DND-41 (cell line): ENCODE measurements at regions not wholly inside any gene's neighbourhood (a gene's known extent, or its start where the extent isn't known, plus 50 kb on each side); places are given as distances from the start of the nearest gene placed in this dataset.
"Not testable (repeated sequence)": the region's sequence is repeated elsewhere in the genome, so short reads cannot be mapped to it uniquely, and the experiment has no call there.

ENCODE experiments used
- ATAC-seq: fragments of 200-7000 bp; cut with Tn5 transposase; 3 replicates; pipeline ENCODE4 v1.9.1; 2021; ENCODE audit warnings: low read depth; ENCODE audit not compliant: insufficient read depth
- DNase-seq: peaks from one replicate; pipeline ENCODE4 v3.0.0-alpha.2; 2020
- H2AFZ ChIP-seq: 2 replicates; pipeline ENCODE4 v1.6.0; 2012; ENCODE audit warnings: low read depth, low read length
- H3K27ac ChIP-seq: 2 replicates; pipeline ENCODE4 v1.5.1; 2012; ENCODE audit warnings: low read length, inconsistent platforms
- H3K27me3 ChIP-seq: fragments of 200-600 bp; sonication (generic); 2 replicates; pipeline ENCODE4 v1.6.0; 2012; ENCODE audit warnings: low read length, mild to moderate bottlenecking, inconsistent platforms; ENCODE audit not compliant: insufficient read depth, poor library complexity
- H3K36me3 ChIP-seq: 2 replicates; pipeline ENCODE4 v1.5.1; 2012; ENCODE audit warnings: low read length, inconsistent platforms; ENCODE audit not compliant: insufficient read depth
- H3K4me1 ChIP-seq: 2 replicates; pipeline ENCODE4 v1.5.1; 2012; ENCODE audit warnings: mild to moderate bottlenecking, low read length; ENCODE audit not compliant: insufficient read depth
- H3K4me2 ChIP-seq: 2 replicates; pipeline ENCODE4 v1.6.0; 2012; ENCODE audit warnings: mild to moderate bottlenecking, moderate library complexity, low read length, inconsistent platforms; ENCODE audit not compliant: insufficient read depth
- H3K4me3 ChIP-seq, 2 experiments: fragments of 200-600 bp in 1 of 2; shearing (Covaris generic) in 1 of 2; 2 replicates each; pipeline ENCODE4 v1.5.1; 2012 to 2016; ENCODE audit warnings: inconsistent platforms in 2 of 2, low read length in 2 of 2, mild to moderate bottlenecking in 2 of 2, low read depth in 1 of 2, moderate library complexity in 1 of 2
- H3K79me2 ChIP-seq: 2 replicates; pipeline ENCODE4 v1.6.0; 2012; ENCODE audit warnings: low read length, inconsistent platforms; ENCODE audit not compliant: insufficient read depth
- H3K9ac ChIP-seq: 2 replicates; pipeline ENCODE4 v1.6.0; 2012; ENCODE audit warnings: low read depth, mild to moderate bottlenecking, inconsistent platforms, low read length, moderate library complexity
- H3K9me3 ChIP-seq: 2 replicates; pipeline ENCODE4 v1.5.1; 2012; ENCODE audit warnings: low read length, moderate library complexity, mild to moderate bottlenecking, inconsistent platforms; ENCODE audit not compliant: insufficient read depth, severe bottlenecking
- H4K20me1 ChIP-seq: 2 replicates; pipeline ENCODE4 v1.6.0; 2012; ENCODE audit warnings: low read length; ENCODE audit not compliant: insufficient read depth
- CTCF ChIP-seq: IDR thresholded peaks from 2 replicates; pipeline ENCODE4 v1.5.1; 2012; ENCODE audit warnings: borderline replicate concordance, low read length, moderate library complexity, mild to moderate bottlenecking; ENCODE audit not compliant: poor library complexity, severe bottlenecking; ENCODE audit errors: extremely low read depth
- EZH2 ChIP-seq: IDR thresholded peaks from 3 replicates; pipeline ENCODE4 v1.6.1; 2012; ENCODE audit warnings: borderline replicate concordance, low read depth, mild to moderate bottlenecking, moderate library complexity, low read length, inconsistent platforms; ENCODE audit not compliant: severe bottlenecking

- DNase-seq (peak; percentile 24), ATAC-seq (peak; percentile 42; the same call in 1 of the 3 replicates)
- H3K27me3 ChIP-seq = no peaks in the 10 kb centered on the region
- H3K4me1 ChIP-seq = no peaks in the 10 kb centered on the region
- no peak for TF ChIP-seq CTCF
- no peak for TF ChIP-seq EZH2
- no peak overlapping the region for H3K4me2 ChIP-seq
- no peak overlapping the region for H3K27ac ChIP-seq
- H3K79me2 ChIP-seq = no peaks in the 10 kb centered on the region
- no peak overlapping the region for H2AFZ ChIP-seq
- no peaks in the 10 kb centered on the region for H3K9me3 ChIP-seq
- no peaks in the 10 kb centered on the region for H3K36me3 ChIP-seq
- no peak overlapping the region for H3K4me3 ChIP-seq
- H4K20me1 ChIP-seq = peaks cover 7% of the 10 kb centered on the region; the same call in 1 of the 2 replicates
- H3K9ac ChIP-seq = no peak overlapping the region
Observed at GRCh38 chr12:131387281-131388163, 323.4 kb upstream of the SFSWAP start.

- H3K27me3 ChIP-seq, H3K4me2 ChIP-seq: not testable (repeated sequence)
Observed at GRCh38 chr12:131388164-131389053, 322.5 kb upstream of the SFSWAP start.

GRCh38 chr12:131389054-131390013 lies 321.6 kb upstream of the SFSWAP start:
- Histone ChIP-seq H4K20me1 (peaks cover 4% of the 10 kb centered on the region; the same call in 1 of the 2 replicates), H3K27ac (no peak overlapping the region), H3K9me3 (no peaks in the 10 kb centered on the region), H3K9ac (no peak overlapping the region), H3K4me2 (no peak overlapping the region), H3K4me3 (no peak overlapping the region), H3K27me3 (no peaks in the 10 kb centered on the region), H3K4me1 (no peaks in the 10 kb centered on the region), H3K79me2 (no peaks in the 10 kb centered on the region), H2AFZ (no peak overlapping the region), H3K36me3 (no peaks in the 10 kb centered on the region)
- TF ChIP-seq CTCF (no peak), EZH2 (no peak)
- ATAC-seq (no peak), DNase-seq (no peak)

More at GRCh38 chr12:131388164-131389053, 322.5 kb upstream of the SFSWAP start:
- H2AFZ ChIP-seq, DNase-seq, H3K27ac ChIP-seq, H3K9ac ChIP-seq, H3K4me1 ChIP-seq, H3K9me3 ChIP-seq, H3K36me3 ChIP-seq, H4K20me1 ChIP-seq, H3K79me2 ChIP-seq, ATAC-seq, H3K4me3 ChIP-seq: not testable (repeated sequence)
